HG03064 (cell line): ENCODE measurements at regions not wholly inside any gene's neighbourhood (a gene's known extent, or its start where the extent isn't known, plus 50 kb on each side); places are given as distances from the start of the nearest gene placed in this dataset.
"Not testable (repeated sequence)": the region's sequence is repeated elsewhere in the genome, so short reads cannot be mapped to it uniquely, and the experiment has no call there.

ENCODE experiments used
- ATAC-seq: cut with Tn5 transposase; IDR thresholded peaks from one replicate; pipeline ENCODE4 v1.9.1; 2021; ENCODE audit warnings: low read depth; ENCODE audit not compliant: unreplicated experiment

- ATAC-seq, result no peak
These were observed 289.0 kb upstream of the XYLT1 start for GRCh38 chr16:17759451-17760390.

GRCh38 chr16:17757808-17758207, 287.0 kb upstream of the XYLT1 start:
- ATAC-seq, result no peak

- ATAC-seq, result no peak
These were observed 284.4 kb upstream of the XYLT1 start for GRCh38 chr16:17755158-17755557.

GRCh38 chr16:17753434-17753833, 282.7 kb upstream of the XYLT1 start:
- ATAC-seq, result no peak

- no peak for ATAC-seq
These were observed 278.9 kb upstream of the XYLT1 start for GRCh38 chr16:17749706-17750105.

- no peak for ATAC-seq
These were observed 277.4 kb upstream of the XYLT1 start for GRCh38 chr16:17748044-17748719.

GRCh38 chr16:17747081-17747756, 276.5 kb upstream of the XYLT1 start:
- ATAC-seq, result no peak

- no peak for ATAC-seq
These were observed 274.3 kb upstream of the XYLT1 start for GRCh38 chr16:17744921-17745572.

- ATAC-seq, result no peak
These were observed 272.8 kb upstream of the XYLT1 start for GRCh38 chr16:17743578-17743977.

- no peak for ATAC-seq
These were observed 272.4 kb upstream of the XYLT1 start for GRCh38 chr16:17743158-17743557.

GRCh38 chr16:17735099-17735498, 264.3 kb upstream of the XYLT1 start:
- not testable (repeated sequence) for ATAC-seq

GRCh38 chr16:17729820-17730219, 259.1 kb upstream of the XYLT1 start:
- no peak for ATAC-seq

GRCh38 chr16:17728196-17728595, 257.4 kb upstream of the XYLT1 start:
- ATAC-seq, result no peak

GRCh38 chr16:17724242-17724898, 253.6 kb upstream of the XYLT1 start:
- ATAC-seq, result no peak

- no peak for ATAC-seq
These were observed 252.9 kb upstream of the XYLT1 start for GRCh38 chr16:17723531-17724134.

GRCh38 chr16:17718495-17718894, 247.7 kb upstream of the XYLT1 start:
- no peak for ATAC-seq

GRCh38 chr16:17705847-17706246, 235.1 kb upstream of the XYLT1 start:
- no peak for ATAC-seq

- ATAC-seq, result no peak
These were observed 225.9 kb upstream of the XYLT1 start for GRCh38 chr16:17696616-17697015.

- no peak for ATAC-seq
These were observed 221.7 kb upstream of the XYLT1 start for GRCh38 chr16:17692484-17692883.

GRCh38 chr16:17691899-17692176, 221.1 kb upstream of the XYLT1 start:
- no peak for ATAC-seq
